T-helper 2 cell treated with Interferon-gamma antibody and Interleukin-4, amounts not matched to agents 5 μg/mL and 100 μg/mL, for 36 hours (primary cell): ENCODE measurements at regions not wholly inside any gene's neighbourhood (a gene's known extent, or its start where the extent isn't known, plus 50 kb on each side); places are given as distances from the start of the nearest gene placed in this dataset.

Experiments used
- DNase-seq: peaks from one replicate; pipeline ENCODE4 v3.0.0; 2021; ENCODE audit warnings: low spot score
- H3K27ac Mint-ChIP-seq: one replicate; pipeline ENCODE4 v1.8.0; 2021; ENCODE audit warnings: mild to moderate bottlenecking, mixed read lengths
- H3K27me3 Mint-ChIP-seq: one replicate; pipeline ENCODE4 v1.8.0; 2021; ENCODE audit warnings: low read depth, mixed read lengths
- H3K36me3 Mint-ChIP-seq: one replicate; pipeline ENCODE4 v1.8.0; 2021; ENCODE audit warnings: low read depth, mixed read lengths
- H3K4me1 Mint-ChIP-seq: one replicate; pipeline ENCODE4 v1.8.0; 2021; ENCODE audit warnings: low read depth, mixed read lengths
- H3K4me3 Mint-ChIP-seq: one replicate; pipeline ENCODE4 v1.8.0; 2022; ENCODE audit warnings: mild to moderate bottlenecking, moderate library complexity, mixed read lengths
- H3K9me3 Mint-ChIP-seq: one replicate; pipeline ENCODE4 v1.8.0; 2021; ENCODE audit warnings: mixed read lengths

DNA sequence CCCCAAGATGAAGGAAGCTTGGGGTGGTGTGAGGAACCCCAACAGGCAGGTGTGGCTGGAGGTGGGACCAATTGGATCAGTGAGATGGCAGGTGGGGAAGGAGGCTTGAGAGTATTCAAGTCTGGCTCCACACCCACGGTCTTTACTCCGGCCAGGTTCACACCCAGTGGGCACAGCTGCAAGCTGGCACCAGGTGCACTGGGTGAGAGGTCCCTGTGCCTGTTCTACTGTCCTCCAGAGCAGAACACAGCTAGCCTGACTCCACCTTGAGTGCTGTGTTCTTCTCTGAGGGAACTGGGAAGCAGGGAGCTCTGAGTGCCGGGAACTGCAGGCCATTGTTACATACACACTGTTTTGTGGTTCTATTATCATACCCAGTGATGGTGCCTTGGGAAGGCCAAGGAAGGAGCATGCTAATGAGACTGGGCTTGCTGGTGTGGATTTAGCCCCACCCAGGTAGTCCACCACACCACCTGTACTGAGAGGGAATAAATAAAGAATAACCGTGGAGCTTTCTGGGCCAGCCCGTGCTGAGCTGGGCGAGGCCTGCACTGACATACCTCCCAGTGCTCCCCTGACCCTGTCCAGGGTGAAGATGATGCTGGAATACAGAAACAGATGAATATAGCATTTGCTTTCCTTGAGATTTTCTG is 93.4 kb downstream of the ABHD5 start:
- H3K27ac Mint-ChIP-seq, result no peak overlapping the region
- H3K4me3 Mint-ChIP-seq, result no peak overlapping the region
- H3K36me3 Mint-ChIP-seq, result no peaks in the 10 kb centered on the region
- no peak for DNase-seq
- H3K27me3 Mint-ChIP-seq, result no peaks in the 10 kb centered on the region
- no peaks in the 10 kb centered on the region for H3K4me1 Mint-ChIP-seq
- H3K9me3 Mint-ChIP-seq, result no peaks in the 10 kb centered on the region

DNA sequence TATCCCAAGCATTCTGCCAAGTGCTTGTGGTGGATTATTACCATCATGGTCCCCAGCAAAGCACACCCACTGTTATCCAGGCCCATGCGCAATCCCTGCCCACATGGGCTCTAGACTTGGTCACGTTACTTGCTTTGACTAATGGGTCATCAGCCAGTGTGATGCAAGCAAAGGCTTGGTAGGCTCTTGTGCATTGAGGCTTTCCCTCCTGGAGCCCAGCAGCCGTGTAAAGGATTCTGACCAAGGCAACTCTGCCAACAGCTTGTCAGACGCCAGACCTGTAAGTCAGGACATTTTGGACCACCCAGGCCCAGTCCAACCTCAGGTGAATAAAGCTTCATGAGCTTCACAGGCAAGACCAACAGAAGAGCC is 93.9 kb downstream of the ABHD5 start:
- no peak for DNase-seq
- H3K27ac Mint-ChIP-seq, result no peak overlapping the region
- H3K36me3 Mint-ChIP-seq, result no peaks in the 10 kb centered on the region
- H3K27me3 Mint-ChIP-seq, result no peaks in the 10 kb centered on the region
- H3K4me3 Mint-ChIP-seq, result no peak overlapping the region
- no peaks in the 10 kb centered on the region for H3K4me1 Mint-ChIP-seq
- H3K9me3 Mint-ChIP-seq, result no peaks in the 10 kb centered on the region

DNA sequence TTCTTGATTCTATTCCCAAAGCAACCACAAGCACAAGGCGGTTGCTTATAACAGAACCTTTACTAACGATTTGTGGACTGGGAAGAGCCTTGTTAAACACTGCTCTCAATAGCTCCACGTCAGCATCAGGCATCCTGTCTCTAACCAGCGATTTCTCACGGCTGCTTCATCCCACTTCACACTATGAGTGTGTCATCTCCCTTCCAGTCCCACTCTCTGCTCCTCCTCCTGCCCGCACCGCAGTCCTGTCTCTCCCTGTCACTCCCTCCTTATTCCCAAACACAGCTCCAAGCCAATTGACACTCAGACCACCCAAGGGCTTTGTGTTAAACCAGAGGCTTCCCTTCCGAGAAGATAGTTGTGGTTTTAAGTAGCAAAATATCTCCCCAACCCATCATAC is 94.8 kb downstream of the ABHD5 start:
- Mint-ChIP-seq H3K4me3 (no peak overlapping the region), H3K27me3 (no peaks in the 10 kb centered on the region), H3K36me3 (no peaks in the 10 kb centered on the region), H3K9me3 (no peaks in the 10 kb centered on the region), H3K27ac (no peak overlapping the region), H3K4me1 (no peaks in the 10 kb centered on the region)
- no peak for DNase-seq

DNA sequence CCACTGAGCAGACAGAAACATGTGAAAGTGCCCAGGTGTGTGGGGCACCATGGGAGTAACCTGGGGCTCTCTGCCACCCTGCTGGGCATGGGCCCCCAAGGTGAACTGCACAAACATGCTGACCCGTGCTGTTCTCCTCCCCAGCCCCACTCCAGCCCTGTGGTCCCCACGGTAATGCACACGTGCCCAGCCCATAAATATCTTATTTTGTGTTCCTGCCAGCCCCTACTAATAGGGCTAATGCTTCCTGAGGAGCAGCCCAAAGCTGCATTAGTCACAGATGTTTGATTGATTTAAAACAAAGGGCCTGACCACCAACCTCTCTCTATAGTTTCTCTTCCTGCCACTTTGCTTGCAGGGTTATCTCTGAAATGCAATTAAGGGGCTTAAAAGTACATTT is 95.4 kb downstream of the ABHD5 start:
- H3K4me3 Mint-ChIP-seq, result no peak overlapping the region
- no peaks in the 10 kb centered on the region for H3K36me3 Mint-ChIP-seq
- no peaks in the 10 kb centered on the region for H3K9me3 Mint-ChIP-seq
- DNase-seq, result no peak
- H3K4me1 Mint-ChIP-seq, result no peaks in the 10 kb centered on the region
- no peaks in the 10 kb centered on the region for H3K27me3 Mint-ChIP-seq
- H3K27ac Mint-ChIP-seq, result no peak overlapping the region

DNA sequence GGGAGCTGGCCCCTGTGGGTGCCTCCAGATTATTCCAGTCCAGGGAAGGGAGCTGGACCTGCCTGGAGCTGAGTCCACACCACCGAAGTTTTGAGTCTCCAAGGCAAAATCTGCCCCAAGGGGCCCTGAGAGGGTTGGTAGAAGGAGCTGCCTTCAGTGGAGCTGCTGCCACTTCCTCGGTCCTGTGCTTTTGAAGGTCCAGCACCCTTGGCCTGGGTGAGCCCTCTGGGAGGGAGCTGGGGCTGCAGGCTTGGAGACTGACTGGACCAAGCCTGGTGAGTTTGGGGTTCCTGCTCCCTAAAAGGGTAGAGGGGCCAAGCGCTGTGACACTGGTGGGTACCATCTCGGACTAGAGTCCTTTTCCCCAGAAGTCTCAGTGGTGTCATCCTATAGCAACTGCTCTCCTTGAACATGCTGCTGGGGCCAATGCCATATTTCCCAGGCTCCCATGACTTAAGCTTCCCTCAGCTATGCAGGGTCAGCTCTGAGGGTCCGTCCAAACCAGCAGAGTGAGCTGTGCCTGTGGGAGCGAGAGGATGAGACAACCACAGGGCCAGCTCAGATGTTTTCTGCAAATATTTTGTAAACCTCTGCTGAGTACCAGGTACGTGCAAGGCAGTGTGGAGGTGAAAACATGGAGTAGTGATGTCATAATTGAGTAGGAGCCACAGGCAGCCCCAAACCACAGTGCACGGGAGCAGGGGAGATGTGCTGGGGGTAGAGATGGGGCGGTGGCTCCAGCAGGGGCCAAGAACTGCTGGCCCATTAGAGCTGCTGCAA is 96.0 kb downstream of the ABHD5 start:
- no peak for DNase-seq
- H3K4me1 Mint-ChIP-seq, result no peaks in the 10 kb centered on the region
- H3K36me3 Mint-ChIP-seq, result no peaks in the 10 kb centered on the region
- no peak overlapping the region for H3K27ac Mint-ChIP-seq
- H3K4me3 Mint-ChIP-seq, result no peak overlapping the region
- no peaks in the 10 kb centered on the region for H3K9me3 Mint-ChIP-seq
- no peaks in the 10 kb centered on the region for H3K27me3 Mint-ChIP-seq

DNA sequence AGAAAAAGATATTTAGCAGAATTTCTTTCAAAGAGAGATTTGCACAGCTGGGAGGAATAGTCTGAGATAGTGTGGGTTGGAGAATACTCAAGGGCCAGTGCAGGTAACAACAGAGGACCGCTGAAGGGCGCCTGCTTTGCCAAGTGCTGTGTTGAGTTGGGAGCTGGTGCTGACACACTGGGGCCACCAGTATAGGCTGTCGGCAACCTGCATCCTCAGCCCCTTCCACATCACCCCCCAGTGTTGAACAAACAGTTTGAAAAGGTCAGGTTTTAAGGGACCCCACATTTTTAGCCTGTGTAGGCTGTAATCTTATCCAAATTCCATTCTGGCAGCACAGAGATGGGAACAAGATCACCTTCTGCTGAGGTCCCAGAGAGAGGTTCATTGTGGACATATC is 96.6 kb downstream of the ABHD5 start:
- Mint-ChIP-seq H3K27me3 (no peaks in the 10 kb centered on the region), H3K4me1 (no peaks in the 10 kb centered on the region), H3K27ac (no peak overlapping the region), H3K4me3 (no peak overlapping the region), H3K9me3 (no peaks in the 10 kb centered on the region), H3K36me3 (no peaks in the 10 kb centered on the region)
- DNase-seq, result no peak

DNA sequence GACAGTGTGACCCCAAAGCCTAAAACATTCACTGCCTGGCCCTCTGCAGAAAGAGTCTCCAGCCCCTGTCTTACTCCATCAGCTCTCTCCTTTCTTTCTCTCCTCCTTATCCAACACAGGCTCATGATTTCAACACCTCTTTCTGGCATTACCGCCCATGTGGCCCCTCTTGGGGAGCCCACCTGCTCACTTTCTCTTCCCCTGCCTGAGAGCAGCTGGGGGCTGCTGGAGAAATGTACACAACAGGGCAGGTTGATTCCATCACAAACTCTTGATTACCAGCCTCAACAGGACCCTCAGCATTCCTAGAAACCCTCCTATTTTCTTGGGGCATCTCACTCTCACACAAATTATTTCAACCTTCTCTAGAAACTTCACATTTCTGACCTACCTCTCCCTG is 98.3 kb downstream of the ABHD5 start:
- DNase-seq, result no peak
- no peaks in the 10 kb centered on the region for H3K4me1 Mint-ChIP-seq
- H3K9me3 Mint-ChIP-seq, result no peaks in the 10 kb centered on the region
- H3K27ac Mint-ChIP-seq, result no peak overlapping the region
- no peaks in the 10 kb centered on the region for H3K27me3 Mint-ChIP-seq
- no peaks in the 10 kb centered on the region for H3K36me3 Mint-ChIP-seq
- no peak overlapping the region for H3K4me3 Mint-ChIP-seq

DNA sequence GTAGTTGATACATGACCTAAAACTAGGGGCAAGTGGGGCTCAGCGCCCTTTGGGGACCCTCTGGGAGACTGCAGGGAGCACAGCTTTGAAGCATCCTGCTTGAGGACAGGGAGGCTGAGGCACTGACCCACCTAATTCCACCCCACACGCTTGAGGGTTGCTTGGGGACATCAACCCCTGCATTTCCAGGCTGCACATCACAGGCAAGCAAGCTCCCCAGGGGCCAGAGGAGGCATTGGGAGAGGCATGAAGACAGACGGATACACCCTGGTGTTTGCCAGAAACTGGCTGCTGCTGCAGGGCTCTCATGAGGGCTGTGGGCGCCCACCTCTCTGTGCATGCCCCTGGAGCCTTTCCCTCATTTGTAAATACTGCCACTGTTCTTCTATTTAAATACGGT is 99.3 kb downstream of the ABHD5 start:
- DNase-seq, result no peak
- Mint-ChIP-seq H3K27me3 (no peaks in the 10 kb centered on the region), H3K4me1 (no peaks in the 10 kb centered on the region), H3K36me3 (no peaks in the 10 kb centered on the region), H3K4me3 (no peak overlapping the region), H3K27ac (no peak overlapping the region), H3K9me3 (no peaks in the 10 kb centered on the region)

DNA sequence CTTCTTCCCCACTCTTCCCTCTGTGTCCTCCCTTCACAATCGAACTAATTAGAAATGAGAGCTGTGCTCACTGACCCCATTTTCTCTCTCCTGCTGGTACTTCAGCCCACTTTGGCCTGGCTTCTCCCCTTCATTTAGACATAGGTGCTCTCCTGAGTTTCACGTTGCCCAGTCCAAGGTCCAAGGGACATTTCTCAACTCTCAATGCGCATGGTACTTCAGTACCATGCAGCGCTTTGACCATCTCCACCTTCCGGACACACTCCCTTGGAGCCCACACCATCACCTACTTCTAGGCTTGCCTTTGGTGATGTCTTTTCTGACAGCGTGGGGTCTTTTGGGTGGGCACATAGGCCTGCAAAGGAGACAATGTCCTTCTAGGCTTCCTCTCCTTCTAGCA is 99.7 kb downstream of the ABHD5 start:
- Mint-ChIP-seq H3K9me3 (no peaks in the 10 kb centered on the region), H3K4me1 (no peaks in the 10 kb centered on the region), H3K27ac (no peak overlapping the region), H3K36me3 (no peaks in the 10 kb centered on the region), H3K4me3 (no peak overlapping the region), H3K27me3 (no peaks in the 10 kb centered on the region)
- no peak for DNase-seq

DNA sequence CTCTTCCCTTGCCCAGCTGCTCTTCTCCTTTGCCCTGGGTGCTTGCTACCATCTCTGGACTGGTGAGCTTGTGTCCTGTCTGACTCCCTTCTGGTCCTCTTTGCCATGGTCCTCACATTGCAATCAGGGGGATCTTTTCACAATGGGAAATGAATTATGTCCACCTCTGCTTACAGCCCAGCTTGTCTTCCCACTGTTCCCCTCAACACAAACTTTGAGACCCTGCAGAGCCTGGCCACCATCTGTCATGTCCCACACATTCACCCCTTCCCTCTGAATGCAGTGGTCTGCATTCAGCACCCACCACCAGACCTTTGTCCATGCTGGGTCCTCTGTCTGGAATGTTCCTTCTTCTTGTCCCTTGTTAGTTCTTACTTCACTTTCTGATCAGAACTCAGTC is 100.5 kb downstream of the ABHD5 start:
- no peak for DNase-seq
- Mint-ChIP-seq H3K4me3 (no peak overlapping the region), H3K9me3 (no peaks in the 10 kb centered on the region), H3K27me3 (no peaks in the 10 kb centered on the region), H3K4me1 (no peaks in the 10 kb centered on the region), H3K36me3 (no peaks in the 10 kb centered on the region), H3K27ac (no peak overlapping the region)

DNA sequence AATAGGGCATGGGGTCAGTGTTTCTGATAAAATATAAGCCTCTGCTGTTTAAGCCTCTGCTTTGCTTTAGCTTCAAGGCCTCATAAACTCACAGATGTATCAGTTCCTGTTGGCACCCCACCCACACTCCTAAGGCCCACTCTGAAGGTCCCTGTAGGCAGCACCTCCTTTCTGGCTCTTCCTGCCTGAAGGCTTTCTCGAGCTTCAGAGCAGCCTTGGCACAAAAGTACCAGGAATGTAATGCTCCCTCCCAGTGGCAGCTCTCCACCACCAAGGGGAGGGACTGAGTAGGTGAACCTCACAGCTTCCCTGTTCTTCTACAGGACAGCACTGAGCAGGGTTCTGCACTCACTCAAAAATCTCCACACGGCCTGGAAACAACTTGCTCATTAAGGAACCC is 102.2 kb downstream of the ABHD5 start:
- H3K27me3 Mint-ChIP-seq, result no peaks in the 10 kb centered on the region
- no peaks in the 10 kb centered on the region for H3K36me3 Mint-ChIP-seq
- no peak overlapping the region for H3K4me3 Mint-ChIP-seq
- no peaks in the 10 kb centered on the region for H3K9me3 Mint-ChIP-seq
- DNase-seq, result no peak
- no peaks in the 10 kb centered on the region for H3K4me1 Mint-ChIP-seq
- H3K27ac Mint-ChIP-seq, result no peak overlapping the region

DNA sequence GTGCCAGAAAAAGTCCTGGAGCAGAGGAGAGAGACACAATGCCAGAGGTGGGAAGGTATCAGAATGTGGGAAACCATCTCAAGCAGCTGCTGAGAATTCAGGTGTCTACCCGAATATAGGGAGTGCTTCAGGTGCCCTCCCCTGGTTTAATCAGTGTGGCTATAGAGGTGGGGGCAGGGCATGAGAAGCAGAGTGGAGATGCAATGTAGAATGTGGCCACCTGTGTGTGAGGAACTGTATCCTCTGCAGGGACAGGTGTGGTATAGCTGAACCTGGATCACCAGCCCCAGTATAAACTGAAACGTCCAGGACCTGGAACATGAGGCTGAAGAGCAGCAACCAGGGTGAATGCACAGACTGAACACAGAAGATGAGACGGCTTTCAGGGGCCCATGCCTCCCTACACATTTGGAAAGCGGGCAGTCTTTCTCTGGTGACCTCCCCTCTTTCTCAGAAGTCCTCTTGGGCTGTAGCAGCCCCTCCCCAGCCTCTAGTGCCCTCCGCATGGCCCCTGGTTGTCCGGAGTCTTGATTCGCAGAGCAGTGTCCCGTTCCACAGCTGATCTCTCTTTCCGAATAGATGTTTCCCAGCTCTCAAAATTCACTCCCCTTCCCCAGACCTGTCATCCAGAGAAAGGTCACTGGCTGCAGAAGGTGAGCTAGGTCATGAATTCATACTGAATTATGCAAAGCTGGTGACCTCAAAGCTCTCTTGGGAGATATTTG is 103.1 kb downstream of the ABHD5 start:
- H3K4me1 Mint-ChIP-seq, result no peaks in the 10 kb centered on the region
- DNase-seq, result no peak
- H3K27me3 Mint-ChIP-seq, result no peaks in the 10 kb centered on the region
- no peaks in the 10 kb centered on the region for H3K36me3 Mint-ChIP-seq
- H3K9me3 Mint-ChIP-seq, result no peaks in the 10 kb centered on the region
- no peak overlapping the region for H3K4me3 Mint-ChIP-seq
- no peak overlapping the region for H3K27ac Mint-ChIP-seq

DNA sequence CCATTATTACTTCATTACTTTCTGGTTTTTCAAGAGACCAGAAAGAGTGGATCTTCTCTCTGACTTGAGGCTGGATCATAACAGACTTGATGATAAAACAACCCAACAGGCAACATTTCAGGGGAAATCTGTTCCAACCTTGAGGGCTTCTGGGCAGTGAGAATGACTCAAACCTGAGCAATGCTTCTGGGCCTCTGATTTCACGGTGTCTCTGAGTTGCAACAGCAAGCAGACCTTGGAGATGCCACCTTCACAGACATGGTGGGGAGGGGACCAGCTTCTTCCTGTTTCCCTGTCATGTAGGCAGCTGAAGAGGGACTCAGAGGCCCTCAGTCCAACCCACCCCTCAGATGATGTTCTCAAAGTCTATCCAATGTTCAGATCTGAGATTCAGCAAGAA is 104.0 kb downstream of the ABHD5 start:
- Mint-ChIP-seq H3K4me3 (no peak overlapping the region), H3K9me3 (no peaks in the 10 kb centered on the region), H3K27me3 (no peaks in the 10 kb centered on the region), H3K36me3 (no peaks in the 10 kb centered on the region), H3K27ac (no peak overlapping the region), H3K4me1 (no peaks in the 10 kb centered on the region)
- DNase-seq, result no peak

DNA sequence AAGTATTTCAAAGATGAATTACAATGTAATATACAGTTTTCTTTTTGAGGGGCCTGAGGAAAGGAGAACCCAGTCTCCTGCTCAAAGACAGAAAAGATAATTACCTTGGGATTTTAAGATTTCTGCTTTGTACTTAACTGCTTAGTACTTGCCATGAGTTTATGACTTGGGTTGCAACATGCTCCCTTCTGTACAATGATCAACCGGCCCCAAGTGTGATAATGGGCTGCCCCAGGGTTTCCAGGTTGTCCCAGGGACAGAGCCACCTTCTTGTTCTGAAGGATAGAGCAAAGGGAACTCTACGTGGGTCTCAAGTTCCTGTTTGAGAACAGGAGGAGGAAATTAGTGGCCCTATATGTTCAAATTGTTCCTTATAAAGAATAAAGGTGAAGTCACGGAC is 104.8 kb downstream of the ABHD5 start:
- Mint-ChIP-seq H3K36me3 (no peaks in the 10 kb centered on the region), H3K9me3 (no peaks in the 10 kb centered on the region), H3K27me3 (no peaks in the 10 kb centered on the region), H3K27ac (no peak overlapping the region), H3K4me1 (no peaks in the 10 kb centered on the region), H3K4me3 (no peak overlapping the region)
- no peak for DNase-seq
